GM12892 (cell line): ENCODE measurements at regions not wholly inside any gene's neighbourhood (a gene's known extent, or its start where the extent isn't known, plus 50 kb on each side); places are given as distances from the start of the nearest gene placed in this dataset.

Experiments used
- POLR2A ChIP-seq: IDR thresholded peaks from 2 replicates; pipeline ENCODE4 v1.6.1; 2011; ENCODE audit warnings: low read depth, low read length, control low read depth
- POLR2AphosphoS5 ChIP-seq: IDR thresholded peaks from 2 replicates; pipeline ENCODE4 v1.6.1; 2011; ENCODE audit warnings: low read depth, low read length, control low read depth
- TAF1 ChIP-seq: IDR thresholded peaks from 2 replicates; pipeline ENCODE4 v1.6.1; 2011; ENCODE audit warnings: low read depth, mild to moderate bottlenecking, control low read depth, low read length, borderline replicate concordance

DNA sequence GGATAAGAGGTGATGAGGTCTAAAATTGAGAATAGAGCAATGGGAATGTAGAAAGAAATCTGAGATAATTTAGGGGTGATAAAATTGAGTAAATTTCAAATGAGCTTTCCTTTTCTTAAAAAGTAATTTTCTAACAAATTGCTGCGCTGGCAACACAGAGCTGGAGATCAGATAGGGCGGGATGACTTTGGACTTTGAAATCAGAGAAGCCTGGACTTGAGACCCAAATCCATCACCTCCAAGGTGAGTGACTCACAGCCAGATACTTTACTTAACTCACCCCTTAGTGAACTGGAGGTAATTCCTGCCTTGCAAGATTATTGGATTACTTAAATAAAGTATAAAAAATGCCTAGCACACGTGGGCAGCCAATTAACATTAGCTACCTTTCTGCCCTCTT lies 80.8 kb downstream of the P2RY1 start:
- TF ChIP-seq POLR2AphosphoS5 (no peak), POLR2A (no peak), TAF1 (no peak)
